ENCODE measurements at regions not wholly inside any gene's neighbourhood (a gene's known extent, or its start where the extent isn't known, plus 50 kb on each side); places are given as distances from the start of the nearest gene placed in this dataset.

- TF ChIP-seq CTCF (IDR thresholded peaks at IDR 0.05) (no peak), POLR2AphosphoS5 (IDR thresholded peaks at IDR 0.05) (no peak), POLR2A (IDR thresholded peaks at IDR 0.05) (no peak), EP300 (IDR thresholded peaks at IDR 0.05) (no peak)
Measured at GRCh38 chrX:80266287-80266686, 154.0 kb upstream of the TENT5D start.

Measured in stomach (tissue), 4 donors.